ENCODE measurements at regions not wholly inside any gene's neighbourhood (a gene's known extent, or its start where the extent isn't known, plus 50 kb on each side); places are given as distances from the start of the nearest gene placed in this dataset.

GRCh38 chr7:145534301-145534700 lies 582.3 kb upstream of the CNTNAP2 start:
- H3K4me1 ChIP-seq (ENCODE audit: control insufficient read depth, insufficient read depth, low read length) = no peaks in the 10 kb centered on the region
- H3K9me1 ChIP-seq (ENCODE audit: insufficient read depth, low read length) = no peaks in the 10 kb centered on the region
- no peaks in the 10 kb centered on the region for H4K20me1 ChIP-seq (ENCODE audit: insufficient read depth, low read length)
- DNase-seq = no peak
- no peak overlapping the region for H4K91ac ChIP-seq (ENCODE audit: insufficient read depth, low read depth, low read length)
- TF ChIP-seq USF2 (IDR thresholded peaks at IDR 0.05; ENCODE audit: low read depth, low read length) (no peak), ELK1 (IDR thresholded peaks at IDR 0.05; ENCODE audit: borderline replicate concordance, low read depth, low read length) (no peak), MAZ (IDR thresholded peaks at IDR 0.05; ENCODE audit: borderline replicate concordance, low read depth, low read length) (no peak), CEBPB (IDR thresholded peaks at IDR 0.05; ENCODE audit: low read depth, low read length) (no peak), SMC3 (IDR thresholded peaks at IDR 0.05; ENCODE audit: low read depth, low read length) (no peak), RFX5 (IDR thresholded peaks at IDR 0.05; ENCODE audit: low read depth, low read length) (no peak)
- no TSS peak for BruUV-seq (replicated peaks)
- no peaks in the 10 kb centered on the region for H3K27me3 ChIP-seq (ENCODE audit: control insufficient read depth, insufficient read depth, low read length)
- no peak overlapping the region for H4K5ac ChIP-seq (ENCODE audit: low read depth, low read length)
- no peak overlapping the region for H2BK120ac ChIP-seq (ENCODE audit: low read depth, low read length)
- H3K56ac ChIP-seq (ENCODE audit: extremely low read depth, insufficient read depth, low read length) = no peak overlapping the region
- H3K14ac ChIP-seq (replicated peaks; ENCODE audit: low read depth, low read length) = no peak overlapping the region
- no peak overlapping the region for H2BK20ac ChIP-seq (ENCODE audit: low read depth, low read length)
- H3K4ac ChIP-seq (ENCODE audit: low read depth, low read length) = no peak overlapping the region
- intact Hi-C loops (cut with micrococcal nuclease) = no loop called here
- H3K9me3 ChIP-seq (ENCODE audit: control insufficient read depth, insufficient read depth, low read length) = no peaks in the 10 kb centered on the region
- no peak overlapping the region for H3K18ac ChIP-seq (ENCODE audit: low read depth, low read length)
- H3K27ac ChIP-seq (ENCODE audit: insufficient read depth, low read length) = no peak overlapping the region
- no peak overlapping the region for H3K4me3 ChIP-seq (ENCODE audit: insufficient read depth, low read depth, low read length)
- H3K4me2 ChIP-seq (ENCODE audit: low read depth, low read length) = no peak overlapping the region
- ChIA-PET CTCF (no interaction called here), POLR2A (ENCODE audit: unreplicated experiment) (no interaction called here)
- no CpG with 5 or more reads among the region's 1 CpG for WGBS, 2 experiments (ENCODE audit: extremely low coverage in 2 of 2, insufficient read length in 1 of 2)
- H2AK9ac ChIP-seq (replicated peaks; ENCODE audit: low read depth, low read length, poor library complexity) = no peak overlapping the region
- H3K9ac ChIP-seq (ENCODE audit: low read depth, low read length) = no peak overlapping the region
- no peak overlapping the region for H2AFZ ChIP-seq (replicated peaks; ENCODE audit: low read length, poor library complexity)
- no peaks in the 10 kb centered on the region for H3K36me3 ChIP-seq (ENCODE audit: control insufficient read depth, insufficient read depth, low read length)
- H2AK5ac ChIP-seq (ENCODE audit: low read depth, low read length) = no peak overlapping the region
- no peaks in the 10 kb centered on the region for H3K79me1 ChIP-seq (ENCODE audit: low read depth in 1 of 2, low read length in 2 of 2)
- H2BK5ac ChIP-seq (ENCODE audit: low read depth, low read length, poor library complexity, severe bottlenecking) = no peak overlapping the region
- H2BK15ac ChIP-seq (ENCODE audit: low read depth, low read length) = no peak overlapping the region
- in situ Hi-C loops (cut with MboI; ENCODE audit: low sequenced_read_pairs) = no loop called here
- no peak overlapping the region for H3K23ac ChIP-seq (ENCODE audit: low read depth, low read length)
- no peak for ATAC-seq (ENCODE audit: low read depth)
- no peak overlapping the region for H4K8ac ChIP-seq (ENCODE audit: low read depth in 2 of 2, low read length in 2 of 2)
- dilution Hi-C loops (cut with HindIII; ENCODE audit: low sequenced_read_pairs, unreplicated experiment) = no loop called here

Data from IMR-90 (cell line).